IMR-90 (cell line): ENCODE measurements at regions not wholly inside any gene's neighbourhood (a gene's known extent, or its start where the extent isn't known, plus 50 kb on each side); places are given as distances from the start of the nearest gene placed in this dataset.

Experiments
- ATAC-seq: fragments of 200-7000 bp; cut with Tn5 transposase; 2 replicates; pipeline ENCODE4 v1.9.1; 2020; ENCODE audit warnings: low read depth, mild to moderate bottlenecking, moderate library complexity
- BruUV-seq: library from RNA; stranded (reverse); fragments of 400-500 nt; replicated peaks from 2 replicates; lab custom pipeline; 2021; lab: Mats Ljungman, UMichigan
- CTCF ChIA-PET: fragments of 300-600 bp; formaldehyde crosslinking; extraction: SDS; loops from one replicate; lab custom pipeline; 2021; ENCODE audit warnings: antibody characterized with exemption; lab: Yijun Ruan, JAX
- POLR2A ChIA-PET: fragments of 300-600 bp; sonication (Branson Sonifier 250); formaldehyde crosslinking; loops from one replicate; lab custom pipeline; 2022; ENCODE audit warnings: antibody characterized with exemption; ENCODE audit not compliant: unreplicated experiment; lab: Charles Lee
- DNase-seq: peaks from one replicate; pipeline ENCODE4 v3.0.0; 2013
- H2AFZ ChIP-seq: replicated peaks from 2 replicates; pipeline ENCODE3; 2013; ENCODE audit warnings: low read length, mild to moderate bottlenecking; ENCODE audit not compliant: poor library complexity
- H2AK5ac ChIP-seq: 2 replicates; pipeline ENCODE4 v1.6.1; 2013; ENCODE audit warnings: low read depth, low read length, inconsistent platforms
- H2AK9ac ChIP-seq: replicated peaks from 2 replicates; pipeline ENCODE3; 2013; ENCODE audit warnings: mild to moderate bottlenecking, low read depth, low read length, moderate library complexity; ENCODE audit not compliant: poor library complexity
- H2BK120ac ChIP-seq: 2 replicates; pipeline ENCODE4 v1.6.1; 2013; ENCODE audit warnings: low read depth, low read length, inconsistent platforms
- H2BK15ac ChIP-seq: 3 replicates; pipeline ENCODE4 v1.6.1; 2013; ENCODE audit warnings: low read depth, low read length, inconsistent platforms
- H2BK20ac ChIP-seq: 2 replicates; pipeline ENCODE4 v1.6.1; 2013; ENCODE audit warnings: low read depth, mild to moderate bottlenecking, inconsistent platforms, low read length, moderate library complexity
- H2BK5ac ChIP-seq: 2 replicates; pipeline ENCODE4 v1.6.1; 2013; ENCODE audit warnings: mild to moderate bottlenecking, low read depth, low read length, inconsistent platforms; ENCODE audit not compliant: poor library complexity, severe bottlenecking
- H3K14ac ChIP-seq: replicated peaks from 2 replicates; pipeline ENCODE4 v1.6.1; 2013; ENCODE audit warnings: low read depth, low read length, inconsistent platforms
- H3K18ac ChIP-seq: 2 replicates; pipeline ENCODE4 v1.6.1; 2013; ENCODE audit warnings: low read depth, low read length, control low read depth
- H3K23ac ChIP-seq: 2 replicates; pipeline ENCODE4 v1.6.1; 2013; ENCODE audit warnings: low read depth, low read length, inconsistent platforms
- H3K27ac ChIP-seq: 2 replicates; pipeline ENCODE4 v1.5.1; 2013; ENCODE audit warnings: mild to moderate bottlenecking, control low read depth, low read length; ENCODE audit not compliant: insufficient read depth
- H3K27me3 ChIP-seq: 2 replicates; pipeline ENCODE4 v1.6.1; 2013; ENCODE audit warnings: low read length; ENCODE audit not compliant: control insufficient read depth, insufficient read depth
- H3K36me3 ChIP-seq: 2 replicates; pipeline ENCODE4 v1.6.1; 2013; ENCODE audit warnings: low read length, mixed read lengths; ENCODE audit not compliant: control insufficient read depth, insufficient read depth
- H3K4ac ChIP-seq: 2 replicates; pipeline ENCODE4 v1.6.1; 2013; ENCODE audit warnings: low read depth, low read length, inconsistent platforms
- H3K4me1 ChIP-seq: 2 replicates; pipeline ENCODE4 v1.6.1; 2013; ENCODE audit warnings: low read length, mixed read lengths; ENCODE audit not compliant: control insufficient read depth, insufficient read depth
- H3K4me2 ChIP-seq: 2 replicates; pipeline ENCODE4 v1.6.1; 2013; ENCODE audit warnings: low read depth, mild to moderate bottlenecking, control low read depth, low read length, moderate library complexity
- H3K4me3 ChIP-seq: 2 replicates; pipeline ENCODE4 v1.5.1; 2013; ENCODE audit warnings: low read depth, mild to moderate bottlenecking, control low read depth, low read length, moderate library complexity; ENCODE audit not compliant: insufficient read depth
- H3K56ac ChIP-seq: 2 replicates; pipeline ENCODE4 v1.6.1; 2013; ENCODE audit warnings: low read length, inconsistent platforms; ENCODE audit not compliant: insufficient read depth; ENCODE audit errors: extremely low read depth
- H3K79me1 ChIP-seq, 2 experiments: 2 replicates each; pipeline ENCODE4 v1.6.1; 2013; ENCODE audit warnings: low read length in 2 of 2, inconsistent platforms in 1 of 2, low read depth in 1 of 2
- H3K9ac ChIP-seq: 2 replicates; pipeline ENCODE4 v1.6.1; 2013; ENCODE audit warnings: low read depth, low read length, control low read depth
- H3K9me1 ChIP-seq: 2 replicates; pipeline ENCODE4 v1.6.1; 2013; ENCODE audit warnings: low read length, inconsistent platforms; ENCODE audit not compliant: insufficient read depth
- H3K9me3 ChIP-seq: 2 replicates; pipeline ENCODE4 v1.6.1; 2013; ENCODE audit warnings: low read length; ENCODE audit not compliant: control insufficient read depth, insufficient read depth
- H4K20me1 ChIP-seq: 2 replicates; pipeline ENCODE4 v1.6.1; 2013; ENCODE audit warnings: low read length, inconsistent platforms; ENCODE audit not compliant: insufficient read depth
- H4K5ac ChIP-seq: 2 replicates; pipeline ENCODE4 v1.6.1; 2013; ENCODE audit warnings: mild to moderate bottlenecking, low read depth, low read length, control low read depth
- H4K8ac ChIP-seq, 2 experiments: 2 replicates each; pipeline ENCODE4 v1.6.1; 2013; ENCODE audit warnings: low read depth in 2 of 2, low read length in 2 of 2, control low read depth in 1 of 2, inconsistent platforms in 1 of 2
- H4K91ac ChIP-seq: 2 replicates; pipeline ENCODE4 v1.6.1; 2013; ENCODE audit warnings: low read depth, low read length, inconsistent platforms; ENCODE audit not compliant: insufficient read depth
- BHLHE40 ChIP-seq: fragments of 150-350 bp; IDR thresholded peaks from 2 replicates; pipeline ENCODE4 v1.6.1; 2016; ENCODE audit warnings: mild to moderate bottlenecking, low read depth, low read length
- FOS ChIP-seq: fragments of 150-350 bp; IDR thresholded peaks from 2 replicates; pipeline ENCODE4 v1.6.1; 2016; ENCODE audit warnings: low read depth, low read length
- NFE2L2 ChIP-seq: fragments of 150-350 bp; IDR thresholded peaks from 2 replicates; pipeline ENCODE4 v1.6.1; 2016; ENCODE audit warnings: low read depth, mild to moderate bottlenecking, low read length
- WGBS, 2 experiments: methylation state at CpG; one replicate each; pipeline versions ENCODE4 v1.1.5 to v1.1.7; 2013; ENCODE audit warnings: missing lambda C conversion rate in 2 of 2; ENCODE audit not compliant: insufficient read length in 1 of 2; ENCODE audit errors: extremely low coverage in 2 of 2; 5-methylcytosine and 5-hydroxymethylcytosine counted together
- dilution Hi-C: fragments of 300-500 bp; cut with HindIII; formaldehyde crosslinking; loops from one replicate; pipeline ENCODE4 v1.14.3; 2018; ENCODE audit warnings: low sequenced_read_pairs; ENCODE audit not compliant: unreplicated experiment
- in situ Hi-C: fragments of 300-500 bp; cut with MboI; formaldehyde crosslinking; loops from 3 replicates; pipeline ENCODE4 v1.14.3; 2019; ENCODE audit warnings: low sequenced_read_pairs, inconsistent platforms, mixed read lengths
- intact Hi-C: fragments of 100-400 bp; cut with micrococcal nuclease; formaldehyde crosslinking; loops from 2 replicates; pipeline ENCODE4 v1.10.0; 2022
- TF ChIP-seq, protein P1 (sequence below): conservative IDR thresholded peaks from 2 replicates; pipeline ENCODE4 v1.5.1; 2012; ENCODE audit warnings: mild to moderate bottlenecking, low read depth, low read length, improper control_type of control experiment
- TF ChIP-seq, protein P2 (sequence below): fragments of 150-350 bp; IDR thresholded peaks from 2 replicates; pipeline ENCODE4 v1.6.1; 2016; ENCODE audit warnings: low read depth, mild to moderate bottlenecking, low read length, moderate library complexity, borderline replicate concordance

DNA sequence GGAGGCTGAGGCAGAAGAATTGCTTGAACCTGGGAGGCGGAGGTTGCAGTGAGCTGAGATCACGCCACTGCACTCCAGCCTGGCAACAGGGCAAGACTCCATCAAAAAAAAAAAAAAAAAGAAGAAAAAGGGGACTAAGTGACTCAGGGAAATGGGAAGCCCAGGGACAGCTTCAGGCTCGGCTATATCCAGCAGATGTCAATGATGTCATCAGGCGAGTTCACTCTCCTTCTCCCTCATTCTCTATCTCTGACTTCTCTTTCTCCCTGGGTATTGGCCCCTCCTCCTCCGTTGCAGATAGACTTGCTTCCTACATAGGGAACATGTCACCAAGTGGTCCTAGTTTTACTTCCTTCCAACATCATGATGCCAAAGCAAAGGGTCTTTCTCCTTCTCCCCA, 316.8 kb downstream of the TFAP2C start:
- Histone ChIP-seq H3K27ac (no peak overlapping the region), H4K5ac (no peak overlapping the region), H4K91ac (no peak overlapping the region), H3K9ac (no peak overlapping the region), H3K4me1 (no peaks in the 10 kb centered on the region), H3K9me3 (no peaks in the 10 kb centered on the region), H3K4me2 (no peak overlapping the region), H3K79me1 (no peaks in the 10 kb centered on the region), H3K23ac (no peak overlapping the region), H3K4ac (no peak overlapping the region), H3K18ac (no peak overlapping the region), H4K8ac (no peak overlapping the region), H3K14ac (no peak overlapping the region), H3K56ac (no peak overlapping the region), H4K20me1 (no peaks in the 10 kb centered on the region), H2AFZ (no peak overlapping the region), H2AK5ac (no peak overlapping the region), H2BK20ac (no peak overlapping the region), H2BK15ac (no peak overlapping the region), H3K27me3 (no peaks in the 10 kb centered on the region; the same call in 1 of the 2 replicates), H3K4me3 (no peak overlapping the region), H2AK9ac (no peak overlapping the region), H2BK120ac (no peak overlapping the region), H3K36me3 (no peaks in the 10 kb centered on the region), H3K9me1 (no peaks in the 10 kb centered on the region), H2BK5ac (no peak overlapping the region)
- CTCF ChIA-PET, result no interaction called here
- WGBS, 2 experiments, result 48% methylated on average over 2 of the region's 5 CpGs; no CpG with 5 or more reads in 1 of the 2 experiments
- DNase-seq (no peak), ATAC-seq (no peak)
- BruUV-seq, result no TSS peak
- POLR2A ChIA-PET, result no interaction called here
- in situ Hi-C loops (no loop called here), dilution Hi-C loops (no loop called here), intact Hi-C loops (no loop called here)
- TF ChIP-seq, protein P1, sequence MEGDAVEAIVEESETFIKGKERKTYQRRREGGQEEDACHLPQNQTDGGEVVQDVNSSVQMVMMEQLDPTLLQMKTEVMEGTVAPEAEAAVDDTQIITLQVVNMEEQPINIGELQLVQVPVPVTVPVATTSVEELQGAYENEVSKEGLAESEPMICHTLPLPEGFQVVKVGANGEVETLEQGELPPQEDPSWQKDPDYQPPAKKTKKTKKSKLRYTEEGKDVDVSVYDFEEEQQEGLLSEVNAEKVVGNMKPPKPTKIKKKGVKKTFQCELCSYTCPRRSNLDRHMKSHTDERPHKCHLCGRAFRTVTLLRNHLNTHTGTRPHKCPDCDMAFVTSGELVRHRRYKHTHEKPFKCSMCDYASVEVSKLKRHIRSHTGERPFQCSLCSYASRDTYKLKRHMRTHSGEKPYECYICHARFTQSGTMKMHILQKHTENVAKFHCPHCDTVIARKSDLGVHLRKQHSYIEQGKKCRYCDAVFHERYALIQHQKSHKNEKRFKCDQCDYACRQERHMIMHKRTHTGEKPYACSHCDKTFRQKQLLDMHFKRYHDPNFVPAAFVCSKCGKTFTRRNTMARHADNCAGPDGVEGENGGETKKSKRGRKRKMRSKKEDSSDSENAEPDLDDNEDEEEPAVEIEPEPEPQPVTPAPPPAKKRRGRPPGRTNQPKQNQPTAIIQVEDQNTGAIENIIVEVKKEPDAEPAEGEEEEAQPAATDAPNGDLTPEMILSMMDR, result no peak
- TF ChIP-seq FOS, result no peak
- TF ChIP-seq, protein P2, sequence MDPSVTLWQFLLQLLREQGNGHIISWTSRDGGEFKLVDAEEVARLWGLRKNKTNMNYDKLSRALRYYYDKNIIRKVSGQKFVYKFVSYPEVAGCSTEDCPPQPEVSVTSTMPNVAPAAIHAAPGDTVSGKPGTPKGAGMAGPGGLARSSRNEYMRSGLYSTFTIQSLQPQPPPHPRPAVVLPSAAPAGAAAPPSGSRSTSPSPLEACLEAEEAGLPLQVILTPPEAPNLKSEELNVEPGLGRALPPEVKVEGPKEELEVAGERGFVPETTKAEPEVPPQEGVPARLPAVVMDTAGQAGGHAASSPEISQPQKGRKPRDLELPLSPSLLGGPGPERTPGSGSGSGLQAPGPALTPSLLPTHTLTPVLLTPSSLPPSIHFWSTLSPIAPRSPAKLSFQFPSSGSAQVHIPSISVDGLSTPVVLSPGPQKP, result no peak
- TF ChIP-seq NFE2L2, result no peak
- no peak for TF ChIP-seq BHLHE40
